GM21390 (cell line): ENCODE measurements at regions not wholly inside any gene's neighbourhood (a gene's known extent, or its start where the extent isn't known, plus 50 kb on each side); places are given as distances from the start of the nearest gene placed in this dataset.

Source experiments
- ATAC-seq: cut with Tn5 transposase; IDR thresholded peaks from one replicate; pipeline ENCODE4 v1.9.1; 2021; ENCODE audit not compliant: unreplicated experiment

DNA sequence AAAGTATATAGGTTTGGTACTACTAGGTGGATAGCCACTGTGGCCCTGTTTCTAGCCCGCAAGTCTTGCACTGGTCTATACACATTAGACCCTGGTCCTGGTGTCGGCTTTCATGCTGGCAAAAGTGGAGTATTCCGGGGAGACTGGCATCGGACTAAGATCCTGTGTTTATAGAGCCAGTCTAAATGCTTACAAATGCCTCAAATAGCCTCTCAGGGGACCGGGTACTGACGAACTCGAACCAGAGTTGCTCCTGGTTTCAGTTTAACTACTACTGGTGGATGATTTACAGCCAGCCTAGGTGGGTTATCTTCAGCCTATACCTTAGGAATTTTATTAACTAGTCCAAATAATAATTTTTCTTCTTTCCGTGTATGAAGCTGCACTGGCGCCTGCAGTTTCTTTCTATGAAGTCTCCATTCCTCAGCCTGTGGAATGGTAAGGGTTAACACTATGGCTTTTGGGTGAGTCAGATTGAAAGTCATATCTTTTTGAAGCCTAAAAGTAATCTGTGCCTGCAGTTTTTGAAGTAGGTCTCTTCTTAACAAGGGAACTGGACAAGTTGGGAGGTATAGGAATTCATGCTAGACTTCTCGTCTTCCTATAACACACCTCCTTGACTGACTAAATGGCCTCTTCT is 51.3 kb downstream of the OR10H4 start:
- no peak for ATAC-seq

DNA sequence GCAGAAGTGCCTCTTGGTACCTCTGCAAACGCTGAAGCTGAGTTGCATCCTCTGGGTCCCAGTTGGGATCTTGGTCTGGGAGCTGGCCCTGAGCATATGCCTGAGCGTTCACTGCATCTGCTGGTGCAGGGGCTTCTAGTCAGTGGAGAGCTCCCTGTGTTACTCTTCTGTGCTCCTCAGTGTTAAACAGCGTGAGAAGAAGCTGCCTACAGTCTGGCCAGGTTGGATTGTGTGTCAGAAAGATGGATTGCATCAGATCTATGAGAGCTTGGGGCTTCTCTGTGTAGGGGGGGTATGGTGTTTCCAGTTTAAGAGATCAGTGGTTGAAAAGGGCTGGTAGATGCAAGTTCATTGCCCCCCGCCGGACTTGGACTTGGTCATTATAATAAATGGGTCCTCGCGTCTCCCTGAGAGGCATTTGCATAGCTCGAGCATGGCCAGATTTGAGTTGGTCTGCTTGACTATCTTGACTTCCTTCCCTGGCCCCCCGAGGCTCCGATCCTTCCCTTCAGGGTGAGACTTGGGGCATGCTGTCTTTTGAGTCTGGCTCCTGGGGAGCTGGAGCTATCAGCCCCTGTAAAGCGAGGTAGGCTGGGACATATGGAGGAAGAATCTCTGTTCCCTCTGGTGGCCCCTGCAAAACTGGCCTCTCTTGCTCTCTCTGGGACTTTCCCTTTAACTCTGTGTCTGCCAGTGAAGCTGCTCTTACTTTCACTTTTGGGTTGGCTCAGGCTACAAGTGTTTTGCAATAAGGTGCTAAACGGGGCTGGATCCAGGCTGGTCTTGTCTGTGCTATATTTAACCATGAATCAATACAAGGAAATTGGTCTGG is 52.9 kb downstream of the OR10H4 start:
- peak; percentile 61 for ATAC-seq

DNA sequence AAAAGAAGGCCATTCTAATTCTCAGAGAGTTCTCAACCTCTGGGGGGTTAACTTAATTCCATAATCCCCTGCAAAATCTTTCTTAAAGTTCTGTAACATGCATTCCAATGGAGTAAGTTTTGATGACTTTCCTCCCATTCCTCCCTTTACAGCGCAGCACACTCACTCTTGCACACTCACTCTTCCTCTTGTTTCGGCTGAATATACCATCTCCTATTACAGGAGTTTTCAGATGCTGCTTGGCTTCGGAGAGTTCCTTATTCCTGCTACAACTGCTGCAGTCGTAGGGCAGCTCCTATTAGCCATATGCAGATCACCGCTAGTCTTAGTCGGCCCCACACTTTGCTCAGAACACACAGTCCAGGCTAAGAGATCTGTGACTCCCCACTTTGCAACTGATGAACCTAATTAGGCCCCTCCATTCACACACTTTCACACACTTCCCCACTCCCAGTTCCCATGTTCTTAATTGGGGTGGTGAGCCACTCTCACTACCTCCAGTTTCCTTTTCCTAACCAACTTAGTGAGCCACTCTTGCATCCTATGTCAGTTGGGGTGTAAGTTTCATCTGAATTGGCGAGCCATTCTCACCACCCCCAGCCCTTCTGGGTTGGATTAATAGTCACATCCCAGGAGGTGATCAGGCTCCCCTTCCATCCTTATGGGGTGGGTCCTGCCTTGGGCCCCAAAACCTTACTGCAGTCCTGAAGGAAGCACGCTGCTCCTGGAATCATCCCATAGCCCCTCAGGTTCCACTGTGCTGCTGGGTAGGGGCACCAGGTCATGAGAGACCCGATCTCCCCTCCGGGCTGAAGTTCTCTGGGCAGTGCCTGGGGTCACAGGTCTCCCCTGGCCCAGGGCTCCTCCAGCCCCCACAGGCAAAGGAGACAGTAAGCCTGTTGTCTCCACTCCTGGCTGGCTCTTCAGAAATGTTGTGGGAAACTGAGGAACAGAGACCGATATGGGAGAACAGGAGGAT is 53.9 kb downstream of the OR10H4 start:
- ATAC-seq, result no peak

DNA sequence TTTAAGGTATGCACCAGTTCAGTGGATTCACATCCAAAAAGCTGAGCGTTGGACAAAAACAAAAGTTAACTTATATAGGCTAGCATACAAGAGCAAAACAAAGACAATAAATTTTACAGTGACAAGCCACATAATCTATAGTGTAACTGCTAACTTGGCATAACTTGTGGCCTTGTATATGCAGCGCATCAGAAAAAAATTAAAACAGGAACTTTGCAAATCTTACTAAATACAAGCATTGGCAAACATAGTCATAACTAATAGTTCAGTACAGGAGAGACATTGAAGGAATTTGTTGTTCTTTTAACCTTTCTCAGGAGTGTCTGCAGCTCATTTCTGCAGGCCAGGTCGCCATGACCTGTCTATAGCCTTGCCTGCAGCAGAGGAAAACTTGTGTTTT is 54.6 kb downstream of the OR10H4 start:
- no peak for ATAC-seq

DNA sequence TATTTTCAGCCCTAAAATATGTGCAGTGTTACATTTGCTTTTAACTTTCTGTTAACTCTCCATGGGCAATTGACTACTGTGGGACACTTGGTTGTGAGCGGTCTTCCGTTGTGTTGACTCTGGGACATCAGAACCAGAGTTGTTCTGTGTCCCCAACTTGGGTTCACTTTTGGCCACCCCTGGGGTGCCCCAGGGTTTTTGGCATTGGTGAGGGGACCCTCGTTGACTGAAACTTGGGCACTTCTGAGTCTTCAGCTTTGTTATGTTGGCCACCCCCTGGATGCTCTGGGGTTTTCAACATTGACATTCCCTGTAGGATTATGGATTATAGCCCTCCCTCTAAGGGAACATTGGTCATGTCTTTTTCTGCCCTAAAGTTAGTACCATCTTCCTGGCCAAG is 57.1 kb downstream of the OR10H4 start:
- ATAC-seq, result no peak

DNA sequence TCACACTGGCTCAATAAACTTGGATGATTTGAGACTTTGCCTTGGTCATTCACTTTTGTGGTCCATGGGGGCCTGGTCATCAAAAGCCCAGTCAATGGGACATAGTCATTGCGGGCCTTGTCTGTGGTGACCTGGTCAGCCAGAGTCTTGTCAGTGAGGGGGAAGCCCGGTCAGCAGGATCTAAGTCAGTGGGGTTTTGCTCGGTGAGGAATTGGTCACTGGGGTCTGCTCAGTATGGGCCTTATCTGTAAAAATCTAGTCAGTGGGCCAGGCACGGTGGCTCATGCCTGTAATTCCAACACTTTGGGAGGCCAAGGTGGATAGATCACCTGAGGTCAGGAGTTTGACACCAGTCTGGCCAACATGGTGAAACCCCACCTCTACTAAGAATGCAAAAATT is 63.7 kb upstream of the TPM4 start:
- ATAC-seq, result no peak

DNA sequence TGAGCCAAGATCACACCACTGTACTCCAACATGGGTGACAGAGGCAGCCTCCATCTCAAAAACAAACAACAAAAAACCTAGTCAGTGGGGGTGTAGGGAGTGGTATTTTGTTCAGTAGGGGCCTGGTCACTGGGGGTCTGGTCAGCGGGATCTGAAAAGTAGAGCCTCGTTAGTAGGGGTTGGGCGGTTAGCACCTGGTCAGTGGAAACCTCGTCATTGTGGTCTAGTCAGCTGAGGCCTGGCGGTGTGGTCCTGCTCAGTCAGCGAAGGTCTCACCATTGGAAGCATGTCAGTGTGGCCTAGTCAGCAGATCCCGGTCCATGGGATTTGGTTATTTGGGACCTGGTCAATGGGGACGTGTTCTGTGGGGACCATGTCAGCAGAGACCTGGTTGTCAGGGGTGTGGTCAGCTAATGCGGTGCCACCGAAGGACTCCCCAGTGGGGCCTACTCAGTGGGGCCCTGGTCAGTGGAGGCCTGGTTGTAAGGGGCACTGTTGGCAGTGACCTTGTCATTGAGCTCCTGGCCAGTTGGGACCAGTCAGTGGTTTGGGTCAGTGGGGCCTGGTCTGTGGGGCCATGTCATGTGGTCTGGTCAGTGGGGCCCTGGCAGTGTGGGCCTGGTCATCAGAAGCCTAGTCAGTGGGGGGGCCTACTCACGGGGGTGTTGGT is 63.0 kb upstream of the TPM4 start:
- ATAC-seq, result no peak

DNA sequence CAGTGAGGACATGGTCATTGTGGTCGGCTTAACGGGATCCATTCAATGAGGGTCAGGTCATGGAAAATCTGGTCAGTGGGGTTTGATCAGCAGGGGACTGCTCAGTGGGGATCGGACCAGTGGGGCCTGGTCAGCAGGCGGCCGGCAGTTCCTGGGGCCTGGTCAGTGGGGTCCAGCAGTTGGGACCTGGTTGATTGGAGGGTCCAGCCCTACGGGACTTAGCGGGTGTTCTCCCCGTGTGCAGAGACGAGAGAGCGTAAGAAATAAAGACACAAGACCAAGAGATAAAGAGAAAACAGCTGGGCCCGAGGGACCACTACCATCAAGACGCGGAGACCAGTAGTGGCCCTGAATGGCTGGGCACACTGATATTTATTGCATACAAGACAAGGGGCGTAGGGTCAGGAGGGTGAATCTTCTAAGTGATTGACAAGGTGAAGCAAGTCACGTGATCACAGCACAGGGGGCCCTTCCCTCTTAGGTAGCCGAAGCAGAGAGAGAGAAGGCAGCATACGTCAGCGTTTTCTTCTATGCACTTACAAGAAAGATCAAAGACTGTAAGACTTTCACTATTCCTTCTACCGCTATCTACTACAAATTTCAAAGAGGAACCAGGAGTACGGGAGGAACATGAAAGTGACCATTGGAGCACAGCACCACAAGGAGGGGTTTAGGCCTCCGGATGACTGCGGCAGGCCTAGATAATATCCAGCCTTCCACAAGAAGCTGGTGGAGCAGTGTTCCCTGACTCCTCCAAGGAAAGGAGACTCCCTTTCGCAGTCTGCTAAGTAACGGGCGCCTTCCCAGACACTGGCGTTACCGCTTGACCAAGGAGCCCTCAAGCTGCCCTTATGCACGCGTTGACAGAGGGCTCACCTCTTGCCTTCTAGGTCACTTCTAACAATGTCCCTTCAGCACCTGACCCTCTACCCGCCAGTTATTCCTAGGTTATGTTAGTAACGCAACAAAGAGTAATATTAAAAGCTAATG is 62.1 kb upstream of the TPM4 start:
- ATAC-seq, result no peak

DNA sequence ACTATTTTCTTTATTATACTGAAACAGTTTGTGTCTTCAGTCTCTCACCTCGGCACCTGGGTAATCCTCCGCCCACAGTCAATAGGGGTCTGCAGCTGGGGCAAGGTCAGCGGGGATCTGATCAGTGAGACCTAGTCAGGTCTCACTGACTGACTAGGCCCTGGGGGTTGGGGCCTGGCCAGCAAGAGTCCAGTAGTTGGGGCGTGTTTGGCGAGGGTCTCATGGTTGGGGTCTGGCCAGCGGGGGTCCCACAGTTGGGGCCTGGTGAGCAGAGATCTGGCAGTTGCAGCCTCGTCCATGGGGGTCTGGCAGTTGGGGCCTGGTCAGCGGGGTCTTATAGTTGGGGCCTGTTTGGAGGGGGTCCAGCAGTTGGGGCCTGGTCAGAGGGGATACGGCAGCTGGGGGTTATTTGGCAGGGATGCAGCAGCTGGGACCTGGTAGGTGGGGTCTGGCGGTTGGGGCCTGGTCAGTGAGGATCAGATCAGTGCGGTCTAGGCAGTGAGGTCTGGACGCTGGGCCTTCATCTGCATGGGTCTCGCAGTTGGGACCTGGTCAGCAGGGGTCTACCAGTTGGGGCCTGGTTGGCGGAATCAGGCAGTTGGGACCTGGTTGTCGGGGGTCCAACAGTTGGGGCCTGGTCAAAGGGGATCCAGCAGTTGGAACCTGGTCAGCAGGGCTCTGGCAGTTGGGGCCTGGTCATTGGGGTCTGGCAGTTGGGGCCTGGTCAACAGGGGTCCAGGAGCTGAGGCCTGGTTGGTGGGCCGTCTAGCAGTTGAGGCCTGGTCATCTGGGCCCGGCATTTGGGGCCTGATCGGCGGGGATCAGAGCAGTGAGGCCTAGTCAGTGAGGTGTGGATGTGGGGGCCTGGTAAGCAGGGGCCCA is 61.1 kb upstream of the TPM4 start:
- no peak for ATAC-seq

DNA sequence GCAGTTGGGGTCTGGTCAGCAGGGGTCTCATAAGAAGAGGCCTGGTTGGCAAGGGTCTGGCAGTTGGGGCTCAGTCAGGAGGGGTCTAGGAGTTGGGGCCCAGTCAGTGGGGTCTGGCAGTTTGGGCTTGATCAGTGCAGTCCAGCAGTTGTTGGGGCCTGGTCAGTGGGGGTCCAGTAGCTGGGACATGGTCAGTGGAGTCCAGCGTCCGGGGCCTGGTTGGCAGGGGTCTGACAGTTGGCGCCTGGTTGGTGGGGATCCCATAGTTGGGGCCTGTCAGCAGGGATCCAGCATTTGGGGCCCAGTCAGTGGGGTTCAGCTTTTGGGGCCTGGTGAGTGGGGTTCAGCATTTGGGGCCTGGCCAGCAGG is 60.5 kb upstream of the TPM4 start:
- ATAC-seq, result no peak

DNA sequence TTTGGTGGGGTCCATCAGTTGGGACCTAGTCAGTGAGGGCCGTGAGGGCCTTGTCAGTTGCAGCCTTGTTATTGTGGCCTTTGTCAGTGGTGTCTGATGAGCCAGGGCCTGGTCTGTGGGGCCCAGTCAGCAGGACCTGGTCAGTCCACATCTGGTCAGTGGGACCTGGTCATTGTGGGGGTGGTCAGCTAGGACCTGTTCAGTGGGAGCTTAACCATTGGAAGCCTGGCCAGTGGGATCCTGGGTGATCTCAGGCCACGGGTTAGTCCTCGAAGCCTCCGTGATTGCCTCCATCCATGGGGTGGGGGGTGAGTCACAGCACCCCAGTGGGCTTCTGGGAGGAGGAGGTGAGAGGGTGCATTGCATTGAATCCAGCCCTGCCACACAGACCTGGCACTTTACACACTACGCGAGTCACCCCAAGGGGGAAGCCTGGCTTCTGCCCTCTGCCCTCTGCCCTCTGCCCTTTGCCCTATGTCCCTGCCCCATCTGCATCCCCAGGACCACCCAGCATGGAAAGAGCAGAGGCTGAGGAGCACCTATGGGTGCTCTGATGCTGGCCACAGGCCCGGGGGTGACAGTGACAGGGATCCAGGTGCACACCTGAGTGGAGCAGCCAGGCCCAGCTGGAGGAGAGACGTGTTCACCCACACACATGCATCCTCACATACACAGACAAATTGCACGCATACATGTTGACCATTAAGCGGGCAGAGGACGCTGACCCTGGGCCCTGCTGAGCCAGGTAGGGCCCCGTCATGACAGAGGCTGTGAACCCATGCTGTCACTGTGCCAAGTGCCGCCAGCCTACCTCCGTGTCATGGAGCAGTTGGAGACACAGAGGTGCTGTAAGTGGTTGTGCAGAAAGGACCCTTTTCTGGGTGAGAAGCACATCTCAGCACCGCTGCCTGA is 59.8 kb upstream of the TPM4 start:
- ATAC-seq, result no peak

DNA sequence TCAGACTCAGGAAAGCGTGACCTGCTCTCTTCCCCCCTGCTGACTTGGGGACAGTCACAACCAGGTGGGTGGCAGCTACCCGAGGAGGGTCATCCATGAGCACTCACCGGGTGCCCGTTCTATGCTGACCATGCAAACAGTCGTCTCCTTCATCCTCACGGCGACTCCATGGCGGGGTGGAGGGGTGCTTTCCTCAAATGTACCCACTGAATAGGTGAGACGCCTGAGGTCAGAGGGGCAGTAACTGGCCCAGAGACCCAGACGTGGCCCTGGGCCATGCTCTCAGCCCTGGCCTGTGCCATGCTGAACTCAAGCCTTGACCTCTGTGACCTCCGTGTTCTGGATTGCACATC is 59.2 kb upstream of the TPM4 start:
- ATAC-seq, result no peak

DNA sequence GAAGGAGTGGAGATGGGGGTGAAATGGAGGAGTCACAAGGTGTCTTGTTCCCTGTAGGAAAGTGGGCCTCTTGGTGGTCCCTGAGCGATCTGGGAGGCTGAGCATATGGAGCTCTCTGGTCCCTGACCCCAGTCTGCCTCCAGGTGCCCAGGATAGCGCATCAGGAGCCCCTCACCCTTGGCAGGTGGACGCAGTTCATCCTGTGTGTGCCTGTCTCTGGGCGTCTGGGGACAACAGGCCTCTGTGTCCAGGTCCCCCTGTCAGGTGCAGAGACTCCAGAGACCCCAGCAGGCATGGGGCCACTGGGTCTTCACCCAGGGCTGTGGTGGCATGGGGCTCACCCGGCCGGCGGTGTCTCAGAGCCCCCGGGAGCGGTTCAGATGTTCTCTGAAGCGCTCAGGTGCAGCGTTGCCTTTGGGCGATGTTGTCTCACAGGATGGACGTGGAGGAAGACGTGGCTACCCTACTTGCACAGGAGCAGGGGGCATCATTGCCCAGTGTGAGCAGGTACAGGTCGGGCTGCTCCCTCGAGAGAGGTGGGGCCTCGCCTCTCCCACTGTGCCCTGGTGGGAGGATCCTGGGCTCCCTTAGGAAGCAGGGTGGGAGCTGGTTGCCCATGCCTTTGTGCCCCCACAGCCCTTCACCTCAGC is 58.1 kb upstream of the TPM4 start:
- no peak for ATAC-seq

DNA sequence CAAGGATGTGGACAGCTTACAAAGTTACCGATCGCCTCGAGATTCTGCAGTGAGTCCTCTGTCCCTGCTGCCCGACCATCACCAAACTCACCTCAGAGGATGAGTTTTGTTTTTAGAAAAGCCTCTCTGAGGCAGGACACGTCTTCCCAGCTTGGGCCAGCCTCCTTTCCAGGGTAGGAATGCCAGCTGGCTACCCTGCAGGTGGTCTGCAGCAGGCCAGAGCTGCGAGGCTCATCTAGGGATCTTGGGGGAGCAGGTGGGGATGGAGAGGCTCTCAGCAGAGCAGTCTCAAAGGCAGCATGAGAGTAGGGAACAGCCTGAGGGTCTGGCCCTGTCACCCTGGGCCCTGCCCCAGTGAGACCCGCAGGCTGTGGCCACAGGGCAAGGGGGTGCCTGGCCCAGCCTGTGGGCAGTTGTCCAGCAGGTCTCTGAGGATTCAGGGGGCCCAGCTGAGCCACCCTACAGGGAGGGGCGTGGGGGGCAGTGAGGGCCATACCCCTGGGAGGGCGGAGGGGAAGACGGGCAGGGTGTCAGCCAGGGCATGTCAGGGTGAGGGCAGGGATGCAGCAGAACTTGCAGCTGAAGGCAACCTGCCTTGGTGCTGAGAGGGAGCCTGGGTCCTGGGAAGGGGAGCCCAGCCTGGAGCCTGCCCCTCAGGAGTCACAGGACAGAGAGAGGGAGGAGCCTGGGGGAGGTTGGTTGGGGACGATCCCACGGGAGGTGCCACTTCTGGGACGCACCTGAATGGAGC is 57.3 kb upstream of the TPM4 start:
- ATAC-seq, result no peak

DNA sequence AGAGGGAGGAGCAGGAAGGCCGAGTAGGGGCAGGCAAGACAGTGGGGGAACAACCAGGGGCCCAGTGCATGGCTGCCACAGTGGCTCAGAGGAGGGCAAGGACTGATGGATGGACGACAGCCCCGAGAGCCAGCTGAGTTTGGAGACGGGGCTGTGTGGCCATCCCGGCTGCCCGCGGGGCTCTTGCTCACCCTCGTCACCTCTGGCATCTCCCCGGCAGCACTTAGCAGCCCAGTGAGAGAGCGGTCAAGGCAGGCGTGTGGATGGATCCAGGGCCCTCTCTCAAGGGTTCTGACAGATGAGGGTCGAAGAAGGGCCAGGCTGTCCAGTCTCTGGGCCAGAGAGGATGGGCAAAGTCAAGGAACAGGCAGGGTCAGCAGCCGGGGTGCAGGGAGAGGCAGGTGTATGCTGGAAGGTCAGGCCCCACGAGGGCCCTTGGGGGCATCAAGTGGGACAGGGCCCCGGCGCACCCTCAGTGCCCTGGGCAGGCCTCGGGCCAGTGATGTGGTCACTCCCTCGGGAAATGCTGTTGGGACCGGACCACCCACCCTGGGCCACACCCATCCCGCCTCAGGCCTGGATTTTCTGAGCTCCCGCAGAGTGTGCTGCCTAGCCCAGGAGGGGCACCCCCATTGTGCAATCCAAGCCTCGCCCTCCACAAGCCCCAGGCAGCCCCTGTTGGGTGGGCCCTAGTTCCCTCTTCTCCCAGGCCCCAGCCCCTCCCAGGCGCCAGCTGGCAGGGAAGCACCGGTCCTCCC is 56.4 kb upstream of the TPM4 start:
- no peak for ATAC-seq

DNA sequence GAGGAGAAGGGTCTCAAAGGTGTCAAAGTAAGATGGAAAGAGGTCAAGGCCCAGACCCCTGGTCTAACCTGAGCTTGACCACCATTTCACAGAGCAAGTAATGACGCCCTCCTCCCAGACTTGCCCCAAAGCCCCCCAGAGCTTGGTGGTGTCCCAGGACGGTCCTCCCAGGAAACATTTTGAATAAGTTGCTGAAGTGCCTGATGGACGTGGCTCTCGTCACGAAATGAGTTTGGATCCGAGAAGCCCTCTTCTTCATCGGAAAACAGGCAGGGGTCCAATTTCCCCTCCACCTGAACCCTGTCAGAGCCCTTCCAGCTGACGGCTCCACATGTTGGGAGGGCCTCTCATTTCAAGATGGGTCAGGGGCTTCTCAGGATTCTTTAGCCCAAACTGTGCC is 54.5 kb upstream of the TPM4 start:
- no peak for ATAC-seq
